ENCODE measurements at regions not wholly inside any gene's neighbourhood (a gene's known extent, or its start where the extent isn't known, plus 50 kb on each side); places are given as distances from the start of the nearest gene placed in this dataset.

- H2AFZ ChIP-seq (ENCODE audit: low read depth), result no peak overlapping the region
- no peak overlapping the region for H3K4me2 ChIP-seq
- H3K4me1 ChIP-seq (ENCODE audit: control insufficient read depth in 1 of 2, insufficient read depth in 2 of 2, low read depth in 1 of 2, low read length in 1 of 2), result peaks cover 4 to 11% of the 10 kb centered on the region in 2 experiments; a peak in 1 of 4 replicates
- ChIA-PET CTCF (interaction anchor here (0.6 to 3.2 kb wide), 2 partner anchors 12 to 51 kb away, joined by 3 to 15 read pairs; no protein-coding TSS in a partner anchor), POLR2A (no interaction called here)
- H3K9ac ChIP-seq, result no peak overlapping the region
- H3K27me3 ChIP-seq (ENCODE audit: insufficient read depth), result no peaks in the 10 kb centered on the region
- H3K9me3 ChIP-seq, result no peaks in the 10 kb centered on the region
- H4K20me1 ChIP-seq (ENCODE audit: insufficient read depth), result no peaks in the 10 kb centered on the region
- no peak for DNase-seq
- H3F3A ChIP-seq (replicated peaks; ENCODE audit: insufficient read depth), result no peaks in the 10 kb centered on the region
- TF ChIP-seq ZBTB33 (IDR thresholded peaks at IDR 0.05; ENCODE audit: borderline replicate concordance, low read depth) (no peak), SIN3A (IDR thresholded peaks at IDR 0.05; ENCODE audit: borderline replicate concordance, low read depth, low read length) (no peak), GABPA (IDR thresholded peaks at IDR 0.05; ENCODE audit: low read depth) (no peak), PBX3 (IDR thresholded peaks at IDR 0.05) (no peak), FOXJ3 (CRISPR knock-in tag; IDR thresholded peaks at IDR 0.05) (no peak), CTCF (IDR thresholded peaks at IDR 0.05) (no peak), ELF1 (IDR thresholded peaks at IDR 0.05) (no peak), MXI1 (IDR thresholded peaks at IDR 0.05; ENCODE audit: low read depth, low read length) (no peak), USF1 (IDR thresholded peaks at IDR 0.05; ENCODE audit: borderline replicate concordance, low read depth) (no peak), YY1 (IDR thresholded peaks at IDR 0.05; ENCODE audit: low read depth) (no peak), FOSL2 (IDR thresholded peaks at IDR 0.05; ENCODE audit: borderline replicate concordance, low read depth) (no peak), NRF1 (IDR thresholded peaks at IDR 0.05; ENCODE audit: low read depth, low read length) (no peak), RAD21 (IDR thresholded peaks at IDR 0.05; ENCODE audit: low read length) (no peak), POLR2AphosphoS5 (IDR thresholded peaks at IDR 0.05; ENCODE audit: low read depth, low read length) (no peak), USF2 (IDR thresholded peaks at IDR 0.05; ENCODE audit: borderline replicate concordance, low read depth, low read length) (no peak), JUND (IDR thresholded peaks at IDR 0.05) (no peak)
- H3K27ac ChIP-seq (ENCODE audit: low read depth in 2 of 2, low read length in 1 of 2), result no peak overlapping the region
- WGBS (ENCODE audit: low lambda C conversion rate), result 78% methylated on average over 13 of the region's 14 CpGs
- H3K9me2 ChIP-seq, result no peaks in the 10 kb centered on the region
- no peak overlapping the region for H3K4me3 ChIP-seq (ENCODE audit: low read depth in 2 of 2, low read length in 1 of 2)
- no peaks in the 10 kb centered on the region for H3K36me3 ChIP-seq (replicated peaks in 1 of 2; ENCODE audit: control insufficient read depth in 1 of 2, insufficient read depth in 2 of 2, low read length in 1 of 2)
- no peaks in the 10 kb centered on the region for H3K79me2 ChIP-seq (ENCODE audit: insufficient read depth)
Measured at GRCh38 chr17:55577687-55578086, 66.4 kb upstream of the SMIM36 start.
